OCI-LY1 (cell line): ENCODE measurements at regions not wholly inside any gene's neighbourhood (a gene's known extent, or its start where the extent isn't known, plus 50 kb on each side); places are given as distances from the start of the nearest gene placed in this dataset.

Source experiments
- H2AFZ ChIP-seq: fragments of 200-600 bp; sonication (generic), shearing (Covaris generic); 2 replicates; pipeline ENCODE4 v1.6.0; 2014; ENCODE audit warnings: antibody characterized with exemption, mild to moderate bottlenecking, low read length
- H3F3A ChIP-seq: fragments of 200-600 bp; sonication (generic), shearing (Covaris generic); 2 replicates; pipeline ENCODE4 v1.6.0; 2014; ENCODE audit warnings: mild to moderate bottlenecking, antibody characterized with exemption, low read length, moderate library complexity; ENCODE audit not compliant: insufficient read depth
- H3K27ac ChIP-seq: fragments of 200-600 bp; sonication (generic); 2 replicates; pipeline ENCODE4 v1.5.1; 2014; ENCODE audit warnings: low read length, mixed run types, mild to moderate bottlenecking, low read depth; ENCODE audit not compliant: poor library complexity, severe bottlenecking
- H3K27me3 ChIP-seq: fragments of 200-600 bp; sonication (generic); 2 replicates; pipeline ENCODE4 v1.6.0; 2014; ENCODE audit warnings: antibody characterized with exemption, mild to moderate bottlenecking, low read length, moderate library complexity; ENCODE audit not compliant: insufficient read depth
- H3K36me3 ChIP-seq: fragments of 200-600 bp; sonication (generic); 2 replicates; pipeline ENCODE4 v1.6.1; 2014; ENCODE audit warnings: mild to moderate bottlenecking, antibody characterized with exemption, low read length, moderate library complexity, mixed read lengths; ENCODE audit not compliant: insufficient read depth
- H3K4me1 ChIP-seq: fragments of 200-600 bp; sonication (generic); 2 replicates; pipeline ENCODE4 v1.5.1; 2014; ENCODE audit warnings: mild to moderate bottlenecking, low read length, moderate library complexity; ENCODE audit not compliant: insufficient read depth, severe bottlenecking
- H3K4me2 ChIP-seq: fragments of 200-600 bp; sonication (generic), shearing (Covaris generic); 2 replicates; pipeline ENCODE4 v1.6.1; 2014; ENCODE audit warnings: low read length
- H3K4me3 ChIP-seq: fragments of 200-600 bp; sonication (generic); 2 replicates; pipeline ENCODE4 v1.5.1; 2014; ENCODE audit warnings: low read length, low read depth, mild to moderate bottlenecking, mixed read lengths; ENCODE audit not compliant: poor library complexity, severe bottlenecking
- H3K79me2 ChIP-seq: fragments of 200-600 bp; shearing (Covaris generic); 2 replicates; pipeline ENCODE4 v1.6.1; 2016; ENCODE audit warnings: mixed run types, low read length, mixed read lengths; ENCODE audit not compliant: insufficient read depth
- H3K9ac ChIP-seq: fragments of 200-600 bp; sonication (generic), shearing (Covaris generic); 2 replicates; pipeline ENCODE4 v1.6.1; 2014; ENCODE audit warnings: mild to moderate bottlenecking, low read length, mixed read lengths
- H3K9me2 ChIP-seq: fragments of 200-600 bp; sonication (generic), shearing (Covaris generic); 2 replicates; pipeline ENCODE4 v1.6.1; 2014; ENCODE audit warnings: low read depth, mild to moderate bottlenecking, low read length, mixed read lengths
- H3K9me3 ChIP-seq: fragments of 200-600 bp; shearing (Covaris generic); 2 replicates; pipeline ENCODE4 v1.6.1; 2014; ENCODE audit warnings: low read length, mixed read lengths
- H4K20me1 ChIP-seq: fragments of 200-600 bp; sonication (generic), shearing (Covaris generic); 2 replicates; pipeline ENCODE4 v1.6.0; 2016; ENCODE audit warnings: mild to moderate bottlenecking, low read length; ENCODE audit not compliant: insufficient read depth
- EZH2 ChIP-seq: fragments of 200-600 bp; sonication (generic), shearing (Covaris generic); IDR thresholded peaks from 2 replicates; pipeline ENCODE4 v1.8.0; 2017; ENCODE audit warnings: borderline replicate concordance, mixed run types, mild to moderate bottlenecking, antibody characterized with exemption, low read length, moderate library complexity, mixed read lengths
- TF ChIP-seq, protein P1 (sequence below): fragments of 200-600 bp; sonication (generic), shearing (Covaris generic); IDR thresholded peaks from 2 replicates; pipeline ENCODE4 v1.5.1; 2017; ENCODE audit warnings: mild to moderate bottlenecking, antibody characterized with exemption, low read length, moderate library complexity, mixed read lengths

DNA sequence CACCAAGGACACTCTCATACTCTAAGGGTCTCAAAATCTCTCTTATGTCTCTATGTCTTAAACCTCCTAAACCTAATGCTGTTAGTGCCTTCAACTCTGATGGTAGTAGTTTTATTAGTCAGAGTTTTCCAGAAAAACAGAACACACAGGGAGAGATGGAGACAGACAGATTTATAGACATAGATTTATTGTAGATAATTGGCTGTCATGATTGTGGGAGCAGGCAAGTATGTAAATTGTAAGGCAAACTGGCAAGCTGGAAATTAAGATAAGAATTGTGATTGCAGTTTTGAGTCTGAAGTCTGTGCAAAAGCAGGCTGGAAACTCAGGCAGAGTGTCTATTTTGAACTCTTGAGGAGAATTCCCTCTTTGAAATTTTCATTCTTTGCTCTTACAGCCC lies 96.3 kb upstream of the ROBO1 start:
- TF ChIP-seq, protein P1, sequence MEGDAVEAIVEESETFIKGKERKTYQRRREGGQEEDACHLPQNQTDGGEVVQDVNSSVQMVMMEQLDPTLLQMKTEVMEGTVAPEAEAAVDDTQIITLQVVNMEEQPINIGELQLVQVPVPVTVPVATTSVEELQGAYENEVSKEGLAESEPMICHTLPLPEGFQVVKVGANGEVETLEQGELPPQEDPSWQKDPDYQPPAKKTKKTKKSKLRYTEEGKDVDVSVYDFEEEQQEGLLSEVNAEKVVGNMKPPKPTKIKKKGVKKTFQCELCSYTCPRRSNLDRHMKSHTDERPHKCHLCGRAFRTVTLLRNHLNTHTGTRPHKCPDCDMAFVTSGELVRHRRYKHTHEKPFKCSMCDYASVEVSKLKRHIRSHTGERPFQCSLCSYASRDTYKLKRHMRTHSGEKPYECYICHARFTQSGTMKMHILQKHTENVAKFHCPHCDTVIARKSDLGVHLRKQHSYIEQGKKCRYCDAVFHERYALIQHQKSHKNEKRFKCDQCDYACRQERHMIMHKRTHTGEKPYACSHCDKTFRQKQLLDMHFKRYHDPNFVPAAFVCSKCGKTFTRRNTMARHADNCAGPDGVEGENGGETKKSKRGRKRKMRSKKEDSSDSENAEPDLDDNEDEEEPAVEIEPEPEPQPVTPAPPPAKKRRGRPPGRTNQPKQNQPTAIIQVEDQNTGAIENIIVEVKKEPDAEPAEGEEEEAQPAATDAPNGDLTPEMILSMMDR, result no peak
- TF ChIP-seq EZH2, result no peak
- no peak overlapping the region for H3K9ac ChIP-seq
- no peaks in the 10 kb centered on the region for H3K4me1 ChIP-seq
- no peak overlapping the region for H3K27ac ChIP-seq
- H2AFZ ChIP-seq, result no peak overlapping the region
- no peaks in the 10 kb centered on the region for H3K9me3 ChIP-seq
- H3K27me3 ChIP-seq, result no peaks in the 10 kb centered on the region
- H3K79me2 ChIP-seq, result no peaks in the 10 kb centered on the region
- no peaks in the 10 kb centered on the region for H3K9me2 ChIP-seq
- no peak overlapping the region for H3K4me3 ChIP-seq
- H4K20me1 ChIP-seq, result no peaks in the 10 kb centered on the region
- no peaks in the 10 kb centered on the region for H3F3A ChIP-seq
- no peaks in the 10 kb centered on the region for H3K36me3 ChIP-seq
- H3K4me2 ChIP-seq, result no peak overlapping the region

DNA sequence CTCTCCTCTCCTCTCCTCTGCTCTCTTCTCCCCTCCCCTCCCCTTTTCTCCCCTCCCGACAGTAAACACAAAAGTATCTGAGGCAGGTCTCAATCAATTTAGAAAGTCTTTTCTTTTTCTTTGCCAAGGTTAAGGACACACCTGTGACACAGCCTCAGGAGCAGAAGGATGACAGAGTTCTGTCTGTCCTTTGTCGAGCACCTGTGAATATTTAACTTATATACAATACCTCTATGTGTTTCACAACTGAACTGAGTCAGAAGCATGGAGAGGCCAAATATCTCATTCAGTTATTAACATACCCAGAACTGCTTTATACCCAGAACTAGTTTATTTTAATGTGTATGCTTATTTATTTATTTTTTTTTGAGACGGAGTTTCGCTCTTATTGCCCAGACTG lies 81.1 kb upstream of the ROBO1 start:
- Histone ChIP-seq H3K4me3 (no peak overlapping the region), H2AFZ (no peak overlapping the region), H3K36me3 (no peaks in the 10 kb centered on the region), H3K4me2 (no peak overlapping the region), H3K9me3 (no peaks in the 10 kb centered on the region), H4K20me1 (no peaks in the 10 kb centered on the region), H3K79me2 (no peaks in the 10 kb centered on the region), H3K4me1 (no peaks in the 10 kb centered on the region), H3K9me2 (no peaks in the 10 kb centered on the region), H3K27me3 (no peaks in the 10 kb centered on the region), H3F3A (no peaks in the 10 kb centered on the region), H3K27ac (no peak overlapping the region), H3K9ac (no peak overlapping the region)
- TF ChIP-seq, protein P1, result no peak
- TF ChIP-seq EZH2, result no peak

DNA sequence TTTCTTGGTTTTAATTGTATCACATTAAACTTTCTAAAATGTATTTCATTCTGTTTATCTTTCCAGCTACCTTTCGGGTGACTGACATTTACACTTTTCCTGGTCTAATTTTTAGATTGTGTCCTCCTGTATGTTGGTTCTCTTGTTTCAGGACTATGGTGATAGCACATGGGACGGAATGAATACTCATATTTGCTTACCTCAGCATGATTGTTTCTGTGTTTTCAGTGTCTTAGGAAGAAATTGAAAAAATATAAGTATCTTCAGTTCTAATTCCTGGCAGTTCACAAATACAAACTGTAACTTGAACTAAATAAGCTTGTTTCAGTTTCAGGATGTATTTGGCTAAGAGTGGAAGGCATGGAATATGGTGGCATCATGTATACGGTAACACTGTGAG lies 80.1 kb upstream of the ROBO1 start:
- H2AFZ ChIP-seq, result no peak overlapping the region
- no peaks in the 10 kb centered on the region for H3K36me3 ChIP-seq
- no peak overlapping the region for H3K9ac ChIP-seq
- no peak overlapping the region for H3K27ac ChIP-seq
- no peaks in the 10 kb centered on the region for H3K27me3 ChIP-seq
- no peak for TF ChIP-seq EZH2
- TF ChIP-seq, protein P1, result no peak
- no peak overlapping the region for H3K4me2 ChIP-seq
- no peaks in the 10 kb centered on the region for H3K4me1 ChIP-seq
- no peak overlapping the region for H3K4me3 ChIP-seq
- H3K79me2 ChIP-seq, result no peaks in the 10 kb centered on the region
- H3F3A ChIP-seq, result no peaks in the 10 kb centered on the region
- no peaks in the 10 kb centered on the region for H4K20me1 ChIP-seq
- no peaks in the 10 kb centered on the region for H3K9me3 ChIP-seq
- H3K9me2 ChIP-seq, result no peaks in the 10 kb centered on the region
